DMS53 (cell line): ENCODE measurements at regions not wholly inside any gene's neighbourhood (a gene's known extent, or its start where the extent isn't known, plus 50 kb on each side); places are given as distances from the start of the nearest gene placed in this dataset.

ENCODE experiments used
- DNase-seq: peaks from one replicate; lab custom pipeline; 2025; lab: John Stamatoyannopoulos, UW

DNA sequence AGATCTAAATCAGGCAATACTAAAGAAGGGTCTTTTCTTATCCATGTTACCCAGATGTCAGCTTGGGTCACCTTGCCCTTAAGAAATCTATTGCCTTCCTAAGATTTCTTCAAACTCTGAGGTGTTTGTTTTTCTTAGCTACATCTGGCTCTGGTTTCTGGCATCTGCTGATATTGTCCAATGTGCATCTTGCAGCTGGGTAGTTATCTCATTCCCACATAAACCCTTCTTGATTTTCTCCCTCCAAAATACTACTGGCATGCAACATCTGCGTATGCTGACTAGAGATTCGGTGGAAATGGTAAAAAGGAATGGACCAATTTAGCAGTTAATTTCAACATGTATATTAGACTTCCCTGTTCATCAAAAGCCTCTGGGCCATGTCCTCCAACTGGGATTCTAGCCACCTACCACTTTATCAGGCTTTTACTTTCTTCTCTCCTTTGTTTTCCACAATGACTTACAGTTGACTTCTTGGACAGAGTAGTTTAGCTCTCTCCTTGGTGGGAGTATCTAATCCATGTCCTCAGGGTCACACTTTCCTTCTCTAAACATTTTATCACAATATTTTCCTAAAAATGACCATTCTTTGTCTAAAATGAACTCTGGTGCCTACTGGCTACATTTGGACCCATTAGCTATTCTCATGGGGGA is 324.8 kb upstream of the FAR2 start:
- no peak for DNase-seq

DNA sequence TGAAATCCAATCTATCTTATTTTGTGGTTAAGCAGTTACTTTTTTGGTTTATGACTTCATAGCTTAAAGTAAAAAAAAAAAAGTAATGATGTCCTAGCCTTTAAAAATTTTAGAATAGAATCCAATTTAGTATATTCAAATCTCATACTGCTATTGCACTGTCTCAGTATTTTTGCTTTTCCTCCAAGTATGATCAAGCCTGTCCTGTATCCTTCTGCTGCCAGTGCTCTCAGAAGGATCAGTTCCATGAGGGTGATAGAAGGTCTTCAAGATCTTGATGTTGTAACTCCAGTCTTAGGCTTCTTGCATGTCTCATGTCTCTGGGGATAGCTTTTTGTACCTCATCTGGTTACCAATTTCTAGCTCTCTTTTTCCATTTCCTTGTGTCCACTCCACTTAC is 324.2 kb upstream of the FAR2 start:
- DNase-seq, result no peak

DNA sequence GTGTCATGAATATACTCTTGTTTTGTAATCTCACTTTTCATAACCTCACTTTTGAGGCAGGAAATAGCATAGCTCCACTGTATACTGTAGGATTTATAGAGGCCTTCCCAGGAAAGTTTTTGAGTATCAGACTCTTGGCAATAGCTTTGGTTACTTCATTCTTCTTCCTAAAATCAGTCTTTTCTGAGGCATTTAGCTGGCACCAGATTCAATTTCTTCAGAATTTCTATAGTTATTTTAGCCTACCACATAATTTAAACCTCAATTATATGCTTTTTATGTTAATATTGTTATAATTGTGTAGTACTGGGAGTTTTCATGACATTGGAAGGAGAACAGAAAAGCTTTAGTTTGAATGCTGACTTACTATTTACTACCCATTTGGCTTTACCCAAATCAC is 322.3 kb upstream of the FAR2 start:
- DNase-seq, result no peak

DNA sequence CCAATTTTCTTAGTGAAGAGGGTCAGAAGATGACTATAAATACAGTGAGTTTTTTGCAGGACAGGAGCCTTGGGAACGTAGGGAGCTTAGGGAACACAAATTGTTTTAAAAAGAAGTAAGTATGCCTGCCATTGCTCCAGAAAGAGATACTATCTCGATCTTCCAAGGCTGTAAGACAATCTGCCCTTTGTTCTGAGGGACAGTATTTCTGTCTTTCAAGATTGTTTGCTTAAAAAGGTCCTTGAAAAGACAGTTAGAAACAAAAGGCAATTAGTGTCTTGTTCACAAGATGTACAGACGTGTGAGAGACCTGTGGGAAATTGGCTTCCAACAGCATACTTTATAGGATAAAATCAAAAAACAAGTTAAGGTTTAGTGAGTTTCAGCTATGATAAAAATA is 321.2 kb upstream of the FAR2 start:
- no peak for DNase-seq

DNA sequence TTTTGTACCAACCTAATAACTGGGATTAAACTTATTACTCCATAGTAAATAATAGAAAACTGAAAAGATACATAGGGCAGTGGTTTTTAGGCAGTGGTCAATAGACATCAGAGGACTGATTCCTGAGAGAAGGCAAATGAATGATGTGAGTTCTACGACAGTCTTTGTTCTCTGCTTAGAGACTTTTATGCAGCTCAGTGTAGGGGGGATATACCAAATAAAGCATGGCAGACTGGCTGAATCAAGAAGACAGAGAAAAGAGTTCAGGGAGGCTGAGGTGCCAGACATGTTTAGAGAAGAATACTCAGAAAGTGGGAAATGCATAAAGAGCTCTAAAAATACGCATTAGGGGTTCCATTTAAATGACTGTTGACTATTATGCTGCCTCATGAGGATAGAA is 320.8 kb upstream of the FAR2 start:
- DNase-seq, result no peak

DNA sequence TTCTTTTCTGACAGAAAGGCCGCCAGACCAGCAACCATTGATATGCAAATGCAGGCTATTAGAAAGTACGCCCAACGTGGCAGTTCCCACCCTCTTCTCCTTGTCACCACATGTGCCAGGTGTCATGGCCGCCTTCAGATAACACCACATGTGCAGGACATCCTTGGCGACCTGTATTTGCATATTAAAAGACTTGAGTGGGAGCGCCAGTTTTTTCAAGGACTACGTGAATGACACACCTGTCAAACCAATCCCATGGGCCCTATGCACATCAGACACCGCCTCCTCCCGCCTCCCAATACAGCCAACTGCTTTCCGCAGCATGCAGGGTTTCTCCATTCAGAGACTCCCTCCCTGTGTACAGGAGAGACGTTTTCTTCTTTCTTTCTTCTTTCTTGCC is 318.6 kb upstream of the FAR2 start:
- DNase-seq, result no peak

DNA sequence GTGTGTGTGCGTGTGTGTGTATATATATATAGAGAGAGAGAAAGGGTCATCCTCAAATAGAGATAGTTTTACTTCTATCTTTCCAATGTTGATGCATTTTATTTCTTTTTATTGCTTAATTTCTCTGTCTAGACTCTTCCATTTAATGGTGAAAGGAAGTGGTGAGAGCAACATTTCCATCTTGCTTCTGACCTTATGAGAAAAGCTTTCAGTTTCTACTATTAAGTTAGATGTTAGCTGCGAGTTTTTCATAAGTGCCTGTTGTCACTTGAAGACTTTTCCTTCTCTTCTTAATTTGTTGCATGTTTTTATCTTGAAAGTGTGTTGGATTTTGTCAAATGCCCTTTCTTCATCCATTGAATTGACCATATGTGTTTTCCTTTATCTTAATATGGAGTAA is 304.4 kb upstream of the FAR2 start:
- no peak for DNase-seq

DNA sequence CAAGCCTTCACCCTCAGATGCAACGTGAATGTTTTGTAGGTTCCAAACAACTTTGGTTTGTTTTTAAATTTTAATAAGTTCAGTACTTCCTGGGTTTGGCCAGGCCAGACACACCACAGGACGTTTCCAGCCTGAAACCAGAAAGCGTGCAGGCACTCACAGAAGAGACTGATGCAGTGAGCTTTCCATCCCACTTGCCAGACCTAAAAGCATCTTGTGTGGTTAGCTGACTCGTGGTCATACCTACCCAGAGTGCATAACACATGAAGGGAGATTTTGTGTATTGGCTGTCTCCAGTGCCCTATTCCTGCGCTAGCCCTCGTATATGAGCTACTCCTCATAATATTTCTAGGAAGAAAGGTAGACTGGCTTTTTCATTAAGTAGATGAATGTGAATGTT is 297.3 kb upstream of the FAR2 start:
- DNase-seq, result no peak

DNA sequence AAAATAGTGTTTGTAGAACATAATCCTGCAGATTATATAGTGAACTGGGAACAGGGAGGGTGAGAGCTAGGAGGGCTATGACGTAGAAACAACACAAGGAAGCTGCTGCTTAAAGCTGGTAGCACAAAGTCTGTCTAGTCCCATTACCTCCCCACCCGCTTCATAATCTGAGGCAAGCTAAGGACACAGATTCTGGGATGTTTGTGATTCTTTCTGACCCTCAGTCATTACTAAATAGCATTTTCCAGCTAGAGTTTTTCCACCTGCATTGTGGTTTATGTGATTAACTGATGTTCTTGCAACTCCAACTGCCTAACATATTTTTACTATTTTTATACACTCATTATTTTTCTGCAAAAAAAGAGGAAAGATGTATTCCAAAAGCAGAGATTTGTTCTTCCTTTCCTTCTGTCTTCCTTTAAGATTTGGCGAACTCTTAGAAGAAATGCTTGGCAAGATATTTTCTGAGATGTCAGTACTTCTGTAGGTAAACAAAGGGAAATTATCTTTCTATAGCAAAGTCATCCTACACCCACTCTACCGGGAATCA is 293.2 kb upstream of the FAR2 start:
- DNase-seq, result no peak

DNA sequence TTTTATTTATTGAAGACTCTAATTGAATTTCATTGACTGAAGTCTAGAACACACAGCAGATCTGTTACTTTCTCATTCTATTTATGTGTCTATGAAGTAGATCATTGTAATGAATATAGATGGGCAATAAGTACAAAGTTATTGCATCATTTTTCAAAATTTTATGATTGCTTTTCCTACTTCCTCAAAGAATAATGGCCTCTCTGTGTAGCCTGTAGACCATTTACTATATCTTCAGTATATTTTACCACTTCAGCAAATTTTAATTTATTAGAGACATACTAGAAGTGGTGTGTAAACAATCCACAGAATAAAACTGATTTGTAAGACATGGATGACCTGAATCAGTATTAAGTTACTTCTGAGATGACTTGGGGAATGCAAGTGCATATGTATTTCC is 291.7 kb upstream of the FAR2 start:
- DNase-seq, result no peak

DNA sequence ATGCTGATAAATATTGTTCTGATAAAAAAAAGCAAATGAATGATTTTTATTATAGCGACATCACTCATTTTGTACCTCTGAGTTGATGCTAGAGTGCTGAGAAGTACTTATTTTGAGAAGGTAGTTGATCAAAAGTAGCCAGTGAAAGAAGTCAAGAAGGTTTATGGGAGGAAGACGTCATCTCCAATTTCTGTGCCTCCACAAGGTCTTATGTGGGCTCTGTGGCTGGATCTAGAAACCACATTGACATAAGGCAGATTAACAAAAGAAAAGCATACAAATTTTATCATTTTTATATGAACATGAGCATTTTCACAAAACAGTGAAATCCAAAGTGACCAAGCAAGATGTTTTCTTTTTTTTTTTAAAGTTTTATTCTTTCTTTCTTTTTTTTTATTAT is 289.5 kb upstream of the FAR2 start:
- DNase-seq, result no peak

DNA sequence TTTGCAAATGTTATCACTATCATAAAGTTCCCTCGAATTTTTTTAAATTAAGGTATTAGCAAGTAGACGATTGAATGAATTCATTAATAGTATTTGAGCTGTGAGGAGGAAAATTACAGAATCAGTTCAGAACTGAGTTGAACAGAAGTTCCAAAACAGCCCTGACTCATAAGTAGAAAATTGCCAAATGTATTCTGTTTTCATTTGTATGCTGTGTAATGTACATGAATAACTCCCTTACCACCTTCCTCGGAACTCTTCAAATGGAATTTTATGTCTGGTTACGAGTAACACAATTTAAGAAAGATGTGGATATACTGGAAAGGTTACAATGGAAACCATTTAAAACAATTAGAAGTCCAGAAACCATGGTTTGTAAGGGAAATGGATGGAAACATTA is 283.3 kb upstream of the FAR2 start:
- no peak for DNase-seq

DNA sequence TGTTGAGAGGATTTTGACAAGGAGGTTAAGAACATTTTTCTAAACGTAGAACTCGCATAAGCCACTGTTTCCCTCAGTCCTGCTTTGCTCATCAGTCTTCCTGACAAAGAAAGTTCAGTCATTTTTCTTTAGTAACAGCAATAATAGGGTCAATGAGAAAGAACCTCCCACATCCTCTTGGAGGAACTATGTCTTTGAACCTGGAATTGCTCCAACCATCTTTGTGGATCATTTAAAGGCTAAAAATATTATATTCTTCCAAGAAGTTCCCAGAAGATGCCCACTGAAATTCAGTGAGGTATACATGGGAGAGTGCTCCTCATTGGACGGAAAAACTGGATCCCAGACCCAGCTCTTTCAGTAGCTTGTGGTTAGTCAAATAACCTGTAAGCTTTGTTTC is 282.8 kb upstream of the FAR2 start:
- DNase-seq, result no peak

DNA sequence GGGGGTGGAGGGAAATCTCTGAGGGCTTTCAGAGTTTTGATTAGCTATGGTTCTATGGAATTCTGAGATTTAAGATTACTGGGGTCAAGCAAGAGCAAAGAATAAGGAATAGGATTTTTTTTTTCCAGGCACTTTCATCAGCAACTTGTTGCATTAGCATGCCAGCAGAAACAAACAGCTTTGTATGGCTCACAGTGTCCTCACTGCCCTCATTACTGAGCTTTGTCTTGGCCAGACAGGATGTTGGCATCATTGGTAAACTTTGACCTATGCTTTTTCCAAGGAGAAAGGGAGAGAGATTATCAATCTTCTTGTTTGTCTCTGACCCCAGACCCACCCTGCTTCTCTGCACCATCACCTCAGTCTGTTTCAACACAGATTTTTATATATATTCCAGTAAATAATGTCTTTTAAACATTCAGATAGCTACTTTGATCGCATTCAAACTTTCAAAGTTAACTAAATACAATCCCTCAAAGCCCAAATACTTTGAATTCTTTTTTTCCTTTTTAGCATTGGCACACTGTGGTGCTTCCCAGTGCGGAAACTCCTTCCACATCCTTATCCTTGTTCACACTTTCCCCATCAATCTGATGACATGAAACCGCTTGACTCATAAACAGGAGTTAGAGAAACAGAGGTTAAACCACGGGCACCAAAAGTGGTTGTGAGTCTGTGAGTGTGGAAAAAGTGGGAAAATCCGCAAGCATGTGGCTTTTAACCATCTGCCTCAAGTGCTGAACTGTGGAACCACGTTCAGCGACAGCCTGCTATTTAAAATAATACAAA is 282.2 kb upstream of the FAR2 start:
- DNase-seq, result no peak

DNA sequence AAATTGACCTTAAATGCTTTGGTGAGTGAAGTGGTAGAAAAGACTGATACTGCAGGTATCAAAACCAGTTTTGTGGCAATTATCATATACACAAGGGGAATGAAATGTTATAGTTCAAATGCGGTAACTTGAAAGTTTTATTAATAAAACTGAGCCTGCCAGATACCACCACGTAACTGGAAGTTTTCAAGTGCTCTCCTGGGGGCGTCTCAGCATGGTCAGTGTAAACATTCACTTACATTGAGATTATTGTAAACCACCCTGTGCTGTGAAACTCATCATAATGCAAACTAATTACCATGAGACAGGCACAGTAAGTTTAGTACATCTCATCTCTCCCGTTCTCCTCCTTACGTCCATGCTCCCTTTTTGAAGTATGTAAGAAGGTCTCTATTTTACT is 280.7 kb upstream of the FAR2 start:
- no peak for DNase-seq

DNA sequence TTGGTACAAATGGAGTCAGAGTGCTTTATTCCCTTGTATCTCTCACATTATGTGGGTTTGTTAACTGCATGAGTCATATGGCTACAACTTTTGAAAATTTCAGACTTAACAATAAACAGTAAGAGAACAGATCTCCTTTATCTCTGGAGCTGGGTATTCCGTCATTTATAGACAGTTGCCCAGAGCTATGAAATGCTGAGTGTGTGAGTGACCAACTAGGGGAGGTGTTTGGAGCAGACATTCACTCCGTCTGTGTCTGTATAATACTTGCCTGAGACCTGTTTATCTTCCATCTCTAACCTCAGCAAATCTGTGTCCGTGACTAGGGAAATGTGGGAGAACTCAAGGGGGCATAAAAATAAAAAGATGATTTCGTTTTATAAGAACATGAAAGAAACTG is 279.9 kb upstream of the FAR2 start:
- DNase-seq, result no peak

DNA sequence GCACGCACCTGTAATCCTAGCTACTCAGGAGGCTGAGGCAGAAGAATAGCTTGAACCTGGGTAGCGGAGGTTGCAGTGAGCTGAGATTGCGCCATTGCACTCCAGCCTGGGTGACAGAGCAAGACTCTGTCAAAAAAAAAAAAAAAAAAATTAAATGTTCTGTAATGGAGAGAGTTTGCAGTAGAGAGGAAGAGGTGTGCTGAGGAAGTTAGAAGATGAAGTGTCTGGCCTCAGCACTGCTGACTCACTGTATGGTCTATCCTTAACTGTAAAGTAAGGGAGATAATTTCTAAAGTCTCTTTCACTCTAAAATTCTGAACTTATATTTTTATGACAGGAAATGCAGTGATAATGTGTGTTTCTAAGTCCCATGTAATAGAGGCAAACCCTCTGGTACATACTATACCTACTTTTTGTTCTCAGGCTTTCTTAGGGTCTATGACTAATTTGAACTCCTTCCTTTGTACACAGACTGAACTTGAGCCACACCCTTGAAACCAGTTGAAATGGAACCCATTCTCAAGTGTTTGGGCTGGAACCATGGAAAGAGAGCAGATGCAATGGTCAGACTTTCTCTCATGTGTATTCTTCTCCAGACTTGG is 278.1 kb upstream of the FAR2 start:
- DNase-seq, result peak; percentile 30

DNA sequence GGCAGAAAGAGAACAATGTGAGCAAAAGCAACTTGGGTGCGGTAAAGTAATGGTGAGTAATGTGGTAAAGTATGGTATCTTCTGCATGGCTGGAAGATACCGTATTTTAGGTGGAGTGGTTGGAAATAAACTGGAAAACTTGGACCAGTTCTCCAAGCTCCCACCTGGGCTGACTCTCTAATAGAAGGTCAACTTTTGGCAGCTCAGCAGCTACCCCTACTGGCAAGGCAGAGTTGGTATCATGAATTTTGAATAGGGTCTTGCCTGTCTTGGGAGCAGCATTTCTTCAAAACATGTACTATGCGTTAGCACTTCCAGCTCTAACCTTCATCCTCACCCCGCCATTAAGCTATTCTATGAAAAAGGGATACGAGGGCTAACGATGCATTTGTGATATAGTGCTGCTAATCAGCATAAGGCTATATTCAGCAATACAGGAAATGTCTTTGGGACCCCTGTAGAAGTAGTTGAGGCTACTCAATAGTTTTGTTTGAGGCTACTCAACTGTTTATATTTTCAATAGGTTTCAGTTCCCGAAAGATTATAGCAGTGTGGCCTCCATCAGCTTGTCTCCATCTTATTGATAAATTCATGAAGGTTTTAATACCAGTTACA is 276.3 kb upstream of the FAR2 start:
- DNase-seq, result peak; percentile 90

DNA sequence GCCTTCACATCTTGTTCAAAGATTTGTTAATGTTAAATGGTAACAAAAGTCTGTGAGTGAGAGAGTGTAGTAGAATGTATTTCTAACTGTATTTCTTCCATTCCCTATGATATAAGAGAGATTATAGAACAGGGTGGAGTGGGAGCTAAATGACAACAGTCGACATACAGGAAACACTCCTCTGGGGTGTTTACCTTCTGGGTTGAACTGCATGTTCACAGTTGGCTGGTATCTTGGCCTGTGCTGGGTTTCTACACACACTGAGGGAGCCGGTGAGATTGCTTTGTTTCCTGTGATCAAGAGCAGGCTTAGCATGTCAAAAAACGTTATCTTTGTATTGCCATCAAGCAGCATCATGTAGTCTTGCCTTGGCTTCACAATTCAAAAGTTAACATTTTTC is 274.3 kb upstream of the FAR2 start:
- DNase-seq, result peak; percentile 16

DNA sequence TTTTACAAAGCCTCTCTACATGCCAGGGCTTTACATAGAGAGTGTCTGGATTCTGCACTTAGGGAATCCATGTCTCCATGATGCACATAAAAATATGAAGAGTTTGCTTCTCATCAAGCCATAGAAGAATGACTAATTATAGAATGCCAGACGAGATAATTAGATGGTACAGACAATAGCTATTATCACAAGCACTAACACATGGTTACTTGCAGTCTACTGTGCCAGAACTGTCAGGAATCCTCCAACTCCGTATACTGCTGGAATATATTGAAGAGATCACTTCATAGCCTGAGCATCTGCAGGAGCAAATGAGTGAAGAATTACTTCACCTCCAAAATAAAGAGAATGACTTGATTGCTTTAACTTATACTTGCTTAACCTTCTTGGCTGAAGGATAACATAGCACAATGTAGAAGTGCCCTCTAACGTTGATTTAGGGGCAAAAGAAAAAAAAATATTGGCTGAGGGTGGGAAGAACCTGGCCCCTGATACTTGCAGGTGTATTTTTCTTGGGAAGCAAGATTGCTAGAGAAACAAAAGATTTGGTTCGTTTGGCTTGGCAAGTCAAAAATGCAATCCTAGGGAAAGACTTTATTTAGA is 272.8 kb upstream of the FAR2 start:
- no peak for DNase-seq

DNA sequence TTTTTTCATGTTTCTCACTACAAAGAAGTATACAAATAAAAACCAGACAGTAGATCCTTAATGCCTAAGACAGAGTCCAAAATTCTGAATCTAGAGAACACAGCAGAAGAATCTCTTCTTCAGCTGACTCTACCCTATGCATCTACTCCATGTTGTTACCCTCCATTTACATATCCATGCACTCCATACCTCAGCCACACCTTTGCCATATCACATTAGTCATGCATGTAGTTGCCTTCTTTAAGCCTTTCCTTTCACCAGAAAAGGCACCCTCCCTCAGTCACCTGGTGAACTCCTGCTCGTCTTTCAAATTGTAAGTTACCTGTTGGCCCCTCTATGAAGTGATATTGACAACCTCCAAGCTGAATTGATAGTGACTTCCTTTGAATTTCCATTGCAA is 271.2 kb upstream of the FAR2 start:
- DNase-seq, result no peak

DNA sequence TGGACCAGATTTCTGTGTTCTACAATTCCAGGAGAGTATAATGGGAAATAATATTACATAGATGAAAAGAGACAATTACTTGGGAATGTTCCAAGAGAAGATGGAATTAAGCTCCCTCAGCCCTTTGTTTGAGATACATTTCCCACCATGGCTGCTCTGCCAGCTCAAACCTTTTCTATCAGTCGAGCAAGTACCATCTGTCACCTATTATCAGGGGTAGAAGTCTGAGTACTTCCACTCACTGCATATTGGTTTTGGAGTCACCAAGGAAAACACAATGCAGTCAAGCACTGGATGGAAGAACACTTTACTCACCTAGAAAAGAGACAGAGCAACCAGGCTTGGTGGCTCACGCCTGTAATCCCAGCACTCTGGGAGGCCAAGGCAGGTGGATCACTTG is 270.4 kb upstream of the FAR2 start:
- DNase-seq, result no peak
